Stimulated activated CD8-positive, alpha-beta memory T cell treated with anti-CD3 and anti-CD28 coated beads, Interleukin-4, amount 100 ng/mL, for 24 hours (primary cell): ENCODE measurements at regions not wholly inside any gene's neighbourhood (a gene's known extent, or its start where the extent isn't known, plus 50 kb on each side); places are given as distances from the start of the nearest gene placed in this dataset.

ENCODE experiments used
- DNase-seq: peaks from one replicate; pipeline ENCODE4 v3.0.0-alpha.2; 2020; ENCODE audit warnings: low read depth

- DNase-seq = no peak
Measured at GRCh38 chr11:119520400-119520799, 97.4 kb upstream of the THY1 start.

GRCh38 chr11:119519796-119520195 is 96.8 kb upstream of the THY1 start:
- DNase-seq = no peak

GRCh38 chr11:119518746-119519730 is 96.1 kb upstream of the THY1 start:
- DNase-seq = no peak

GRCh38 chr11:119515771-119516400 is 92.9 kb upstream of the THY1 start:
- DNase-seq = no peak

- DNase-seq = no peak
Measured at GRCh38 chr11:119513806-119514170, 90.8 kb upstream of the THY1 start.

GRCh38 chr11:119513131-119513805 is 90.3 kb upstream of the THY1 start:
- no peak for DNase-seq

- DNase-seq = no peak
Measured at GRCh38 chr11:119512369-119512768, 89.4 kb upstream of the THY1 start.

GRCh38 chr11:119511614-119512306 is 88.8 kb upstream of the THY1 start:
- DNase-seq = no peak

GRCh38 chr11:119509969-119510401 is 87.0 kb upstream of the THY1 start:
- DNase-seq = no peak

- DNase-seq = no peak
Measured at GRCh38 chr11:119509282-119509841, 86.4 kb upstream of the THY1 start.

GRCh38 chr11:119506436-119506835 is 83.5 kb upstream of the THY1 start:
- no peak for DNase-seq

GRCh38 chr11:119505861-119506260 is 82.9 kb upstream of the THY1 start:
- no peak for DNase-seq

GRCh38 chr11:119505071-119505470 is 82.1 kb upstream of the THY1 start:
- no peak for DNase-seq

- no peak for DNase-seq
Measured at GRCh38 chr11:119504371-119504770, 81.4 kb upstream of the THY1 start.

- no peak for DNase-seq
Measured at GRCh38 chr11:119501777-119502405, 78.9 kb upstream of the THY1 start.

GRCh38 chr11:119497717-119498116 is 74.7 kb upstream of the THY1 start:
- no peak for DNase-seq

- no peak for DNase-seq
Measured at GRCh38 chr11:119496997-119497396, 74.0 kb upstream of the THY1 start.

GRCh38 chr11:119496469-119496868 is 73.5 kb upstream of the THY1 start:
- DNase-seq = no peak

- no peak for DNase-seq
Measured at GRCh38 chr11:119493712-119494111, 70.7 kb upstream of the THY1 start.

GRCh38 chr11:119491753-119492510 is 69.0 kb upstream of the THY1 start:
- DNase-seq = no peak
